H9 (cell line): ENCODE measurements at regions not wholly inside any gene's neighbourhood (a gene's known extent, or its start where the extent isn't known, plus 50 kb on each side); places are given as distances from the start of the nearest gene placed in this dataset.

Experiments
- DNase-seq: peaks from one replicate; pipeline ENCODE4 v3.0.0-alpha.2; 2017
- H2AFZ ChIP-seq: one replicate; pipeline ENCODE4 v1.6.1; 2013; ENCODE audit warnings: mild to moderate bottlenecking, low read length, control low read depth, moderate library complexity
- H2AK5ac ChIP-seq: 2 replicates; pipeline ENCODE4 v1.6.1; 2013; ENCODE audit warnings: low read length, control low read depth, mixed read lengths; ENCODE audit not compliant: insufficient read length
- H2BK120ac ChIP-seq: one replicate; pipeline ENCODE4 v1.6.1; 2013; ENCODE audit warnings: low read depth, mild to moderate bottlenecking, low read length, control low read depth, inconsistent platforms; ENCODE audit not compliant: poor library complexity, severe bottlenecking
- H2BK12ac ChIP-seq: 2 replicates; pipeline ENCODE4 v1.6.1; 2013; ENCODE audit warnings: low read length, control low read depth, mixed read lengths, low read depth; ENCODE audit not compliant: insufficient read length
- H2BK15ac ChIP-seq: 2 replicates; pipeline ENCODE4 v1.6.1; 2013; ENCODE audit warnings: low read depth, low read length, control low read depth
- H2BK20ac ChIP-seq: one replicate; pipeline ENCODE4 v1.6.1; 2013; ENCODE audit warnings: low read depth, mild to moderate bottlenecking, low read length, control low read depth, inconsistent platforms; ENCODE audit not compliant: poor library complexity, severe bottlenecking
- H2BK5ac ChIP-seq: 2 replicates; pipeline ENCODE4 v1.6.1; 2013; ENCODE audit warnings: low read length, control low read depth, mixed read lengths; ENCODE audit not compliant: insufficient read length
- H3K14ac ChIP-seq: 2 replicates; pipeline ENCODE4 v1.6.1; 2013; ENCODE audit warnings: low read length, control low read depth; ENCODE audit not compliant: insufficient read depth
- H3K18ac ChIP-seq: 2 replicates; pipeline ENCODE4 v1.6.1; 2013; ENCODE audit warnings: low read depth, mild to moderate bottlenecking, mixed read lengths, low read length, control low read depth; ENCODE audit not compliant: insufficient read length
- H3K23ac ChIP-seq: 2 replicates; pipeline ENCODE4 v1.6.1; 2013; ENCODE audit warnings: low read length, control low read depth, mixed read lengths, low read depth; ENCODE audit not compliant: insufficient read length
- H3K23me2 ChIP-seq: 2 replicates; pipeline ENCODE4 v1.6.1; 2013; ENCODE audit warnings: low read depth, mild to moderate bottlenecking, mixed read lengths, low read length, control low read depth; ENCODE audit not compliant: insufficient read length, poor library complexity, severe bottlenecking
- H3K27ac ChIP-seq: 2 replicates; pipeline ENCODE4 v1.5.1; 2013; ENCODE audit warnings: low read length, control low read depth, mixed read lengths, low read depth; ENCODE audit not compliant: insufficient read length
- H3K27me3 ChIP-seq: 2 replicates; pipeline ENCODE4 v1.6.1; 2013; ENCODE audit warnings: low read length, control low read depth, inconsistent platforms; ENCODE audit not compliant: insufficient read depth
- H3K4ac ChIP-seq: 2 replicates; pipeline ENCODE4 v1.6.1; 2013; ENCODE audit warnings: low read depth, mild to moderate bottlenecking, control low read depth, inconsistent platforms, low read length, moderate library complexity
- H3K4me1 ChIP-seq: 2 replicates; pipeline ENCODE4 v1.6.1; 2013; ENCODE audit warnings: low read length, control low read depth, inconsistent platforms; ENCODE audit not compliant: insufficient read depth
- H3K4me2 ChIP-seq: 2 replicates; pipeline ENCODE4 v1.6.1; 2013; ENCODE audit warnings: low read length, control low read depth, mixed read lengths; ENCODE audit not compliant: insufficient read length, insufficient read depth
- H3K56ac ChIP-seq: 2 replicates; pipeline ENCODE4 v1.6.1; 2013; ENCODE audit warnings: low read depth, mild to moderate bottlenecking, mixed read lengths, low read length, control low read depth; ENCODE audit not compliant: insufficient read length
- H3K79me1 ChIP-seq: 2 replicates; pipeline ENCODE4 v1.6.1; 2013; ENCODE audit warnings: low read depth, mild to moderate bottlenecking, moderate library complexity, low read length, control low read depth, inconsistent platforms; ENCODE audit not compliant: insufficient read depth, poor library complexity, severe bottlenecking
- H3K79me2 ChIP-seq: 2 replicates; pipeline ENCODE4 v1.6.1; 2013; ENCODE audit warnings: low read length, control low read depth, inconsistent platforms; ENCODE audit not compliant: insufficient read depth
- H3K9ac ChIP-seq: 2 replicates; pipeline ENCODE4 v1.6.1; 2013; ENCODE audit warnings: low read length, control low read depth, mixed read lengths; ENCODE audit not compliant: insufficient read length; ENCODE audit errors: extremely low read depth
- H3K9me3 ChIP-seq: one replicate; pipeline ENCODE4 v1.6.1; 2013; ENCODE audit warnings: low read depth, low read length, inconsistent platforms; ENCODE audit not compliant: control insufficient read depth
- H3T11ph ChIP-seq: one replicate; pipeline ENCODE4 v1.6.1; 2013; ENCODE audit warnings: mild to moderate bottlenecking, low read length, control low read depth, inconsistent platforms
- H4K20me1 ChIP-seq: one replicate; pipeline ENCODE4 v1.6.1; 2013; ENCODE audit not compliant: control insufficient read depth, insufficient read length, insufficient read depth
- H4K5ac ChIP-seq: 2 replicates; pipeline ENCODE4 v1.6.1; 2013; ENCODE audit warnings: low read depth, mild to moderate bottlenecking, mixed read lengths, low read length, control low read depth; ENCODE audit not compliant: insufficient read length
- H4K8ac ChIP-seq: replicated peaks from 2 replicates; pipeline ENCODE4 v1.6.1; 2013; ENCODE audit warnings: low read length, control low read depth, mixed read lengths, low read depth; ENCODE audit not compliant: insufficient read length
- H4K91ac ChIP-seq: 2 replicates; pipeline ENCODE4 v1.6.1; 2013; ENCODE audit warnings: low read depth, mild to moderate bottlenecking, moderate library complexity, mixed read lengths, low read length, control low read depth; ENCODE audit not compliant: insufficient read length
- H3K27ac Mint-ChIP-seq, 3 experiments: 2 replicates in 2 of 3; 3 replicates in 1 of 3; pipeline ENCODE4 v1.8.0; 2020 to 2021; ENCODE audit warnings: mixed read lengths in 3 of 3, mild to moderate bottlenecking in 1 of 3, moderate library complexity in 1 of 3
- H3K27me3 Mint-ChIP-seq: 2 replicates; pipeline ENCODE4 v1.8.0; 2021; ENCODE audit warnings: low read depth, mild to moderate bottlenecking, moderate library complexity, mixed read lengths
- H3K36me3 Mint-ChIP-seq, 3 experiments: 2 replicates in 2 of 3; 3 replicates in 1 of 3; pipeline ENCODE4 v1.8.0; 2020 to 2021; ENCODE audit warnings: low read depth in 3 of 3, mixed read lengths in 3 of 3; ENCODE audit not compliant: insufficient read depth in 1 of 3
- H3K4me1 Mint-ChIP-seq, 2 experiments: 2 replicates each; pipeline ENCODE4 v1.8.0; 2020; ENCODE audit warnings: mixed read lengths in 2 of 2
- H3K4me3 Mint-ChIP-seq, 2 experiments: 2 replicates in 1 of 2; 3 replicates in 1 of 2; pipeline ENCODE4 v1.8.0; 2020 to 2021; ENCODE audit warnings: mild to moderate bottlenecking in 2 of 2, mixed read lengths in 2 of 2, moderate library complexity in 1 of 2
- H3K9me3 Mint-ChIP-seq, 2 experiments: 2 replicates in 1 of 2; 3 replicates in 1 of 2; pipeline ENCODE4 v1.8.0; 2020; ENCODE audit warnings: mild to moderate bottlenecking in 2 of 2, mixed read lengths in 2 of 2, moderate library complexity in 1 of 2
- CTCF ChIP-seq: fragments of 200-600 bp; sonication (generic); conservative IDR thresholded peaks from 3 replicates; pipeline ENCODE4 v1.8.0; 2021; ENCODE audit warnings: antibody characterized with exemption, mild to moderate bottlenecking
- WGBS: extraction: QIAGEN DNeasy Blood & Tissue Kit; methylation state at CpG from one replicate; pipeline ENCODE4 v1.1.7; 2013; ENCODE audit warnings: missing lambda C conversion rate, low lambda C conversion rate, mixed read lengths; ENCODE audit not compliant: insufficient read length; ENCODE audit errors: extremely low coverage; 5-methylcytosine and 5-hydroxymethylcytosine counted together

GRCh38 chr3:146991907-146992306 lies 386.8 kb upstream of the PLSCR5 start:
- H4K5ac ChIP-seq, result no peak overlapping the region
- H3K27me3 Mint-ChIP-seq, result no peaks in the 10 kb centered on the region
- no peak overlapping the region for H2AFZ ChIP-seq
- no peak overlapping the region for H2BK15ac ChIP-seq
- H3K79me1 ChIP-seq, result no peaks in the 10 kb centered on the region
- H4K8ac ChIP-seq, result no peak overlapping the region
- no peak overlapping the region for H2BK120ac ChIP-seq
- H2BK5ac ChIP-seq, result no peak overlapping the region
- H3K27ac ChIP-seq, result no peak overlapping the region
- DNase-seq, result no peak
- no peak overlapping the region for H3K18ac ChIP-seq
- H3K4me1 Mint-ChIP-seq, result no peaks in the 10 kb centered on the region
- no peak overlapping the region for H2AK5ac ChIP-seq
- no peak overlapping the region for H2BK20ac ChIP-seq
- no peaks in the 10 kb centered on the region for H3K79me2 ChIP-seq
- H3K4me1 ChIP-seq, result no peaks in the 10 kb centered on the region
- no peaks in the 10 kb centered on the region for H3K9me3 ChIP-seq
- no peak overlapping the region for H3T11ph ChIP-seq
- no peak overlapping the region; a peak in 1 of 5 replicates for H3K4me3 Mint-ChIP-seq
- no peaks in the 10 kb centered on the region for H3K23me2 ChIP-seq
- no peaks in the 10 kb centered on the region for H4K20me1 ChIP-seq
- H3K27ac Mint-ChIP-seq, result no peak overlapping the region
- H2BK12ac ChIP-seq, result no peak overlapping the region
- H3K23ac ChIP-seq, result no peak overlapping the region
- H3K36me3 Mint-ChIP-seq, result no peaks in the 10 kb centered on the region
- H3K9ac ChIP-seq, result no peak overlapping the region
- TF ChIP-seq CTCF, result no peak
- no peaks in the 10 kb centered on the region for H3K9me3 Mint-ChIP-seq
- no peak overlapping the region for H4K91ac ChIP-seq
- H3K27me3 ChIP-seq, result no peaks in the 10 kb centered on the region
- no peak overlapping the region for H3K4me2 ChIP-seq
- no peak overlapping the region for H3K14ac ChIP-seq
- no CpG with 5 or more reads among the region's 1 CpG for WGBS
- H3K4ac ChIP-seq, result no peak overlapping the region
- H3K56ac ChIP-seq, result no peak overlapping the region
